ENCODE measurements at regions not wholly inside any gene's neighbourhood (a gene's known extent, or its start where the extent isn't known, plus 50 kb on each side); places are given as distances from the start of the nearest gene placed in this dataset.
"Not testable (repeated sequence)": the region's sequence is repeated elsewhere in the genome, so short reads cannot be mapped to it uniquely, and the experiment has no call there.

- no peak for TF ChIP-seq JUND (IDR thresholded peaks at IDR 0.05; ENCODE audit: low read depth)
- DNase-seq (ENCODE audit: low read depth in 1 of 2, low spot score in 1 of 2), result no peak
- in situ Hi-C loops (cut with HindIII; ENCODE audit: low pct_unique_long_range_greater_than_20kb, low sequenced_read_pairs), result no loop called here
Measured at GRCh38 chr11:96580476-96581040, 190.7 kb downstream of the JRKL start.

GRCh38 chr11:96585944-96586880, 196.4 kb downstream of the JRKL start:
- DNase-seq (ENCODE audit: low read depth in 1 of 2, low spot score in 1 of 2); in situ Hi-C loops (cut with HindIII; ENCODE audit: low pct_unique_long_range_greater_than_20kb, low sequenced_read_pairs): not testable (repeated sequence)

GRCh38 chr11:96588793-96589192, 199.0 kb downstream of the JRKL start:
- not testable (repeated sequence) for DNase-seq (ENCODE audit: low read depth in 1 of 2, low spot score in 1 of 2)

GRCh38 chr11:96595011-96595410, 205.2 kb downstream of the JRKL start:
- no peak for TF ChIP-seq JUND (IDR thresholded peaks at IDR 0.05; ENCODE audit: low read depth)
- in situ Hi-C loops (cut with HindIII; ENCODE audit: low pct_unique_long_range_greater_than_20kb, low sequenced_read_pairs), result no loop called here

More at GRCh38 chr11:96588793-96589192, 199.0 kb downstream of the JRKL start:
- in situ Hi-C loops (cut with HindIII; ENCODE audit: low pct_unique_long_range_greater_than_20kb, low sequenced_read_pairs), result not testable (repeated sequence)

GRCh38 chr11:96607864-96608558, 218.2 kb downstream of the JRKL start:
- no peak for DNase-seq (ENCODE audit: low read depth in 1 of 2, low spot score in 1 of 2)
- TF ChIP-seq JUND (IDR thresholded peaks at IDR 0.05; ENCODE audit: low read depth), result no peak
- in situ Hi-C loops (cut with HindIII; ENCODE audit: low pct_unique_long_range_greater_than_20kb, low sequenced_read_pairs), result no loop called here

More at GRCh38 chr11:96595011-96595410, 205.2 kb downstream of the JRKL start:
- no peak for DNase-seq (ENCODE audit: low read depth in 1 of 2, low spot score in 1 of 2)

- TF ChIP-seq JUND (IDR thresholded peaks at IDR 0.05; ENCODE audit: low read depth), result no peak
- DNase-seq (ENCODE audit: low read depth in 1 of 2, low spot score in 1 of 2), result no peak
- in situ Hi-C loops (cut with HindIII; ENCODE audit: low pct_unique_long_range_greater_than_20kb, low sequenced_read_pairs), result no loop called here
Measured at GRCh38 chr11:96614101-96614500, 224.3 kb downstream of the JRKL start.

GRCh38 chr11:96614846-96615245, 225.0 kb downstream of the JRKL start:
- no peak for DNase-seq (ENCODE audit: low read depth in 1 of 2, low spot score in 1 of 2)
- no peak for TF ChIP-seq JUND (IDR thresholded peaks at IDR 0.05; ENCODE audit: low read depth)
- in situ Hi-C loops (cut with HindIII; ENCODE audit: low pct_unique_long_range_greater_than_20kb, low sequenced_read_pairs), result no loop called here

GRCh38 chr11:96620464-96621044, 230.7 kb downstream of the JRKL start:
- in situ Hi-C loops (cut with HindIII; ENCODE audit: low pct_unique_long_range_greater_than_20kb, low sequenced_read_pairs), result no loop called here

GRCh38 chr11:96621161-96621560, 231.3 kb downstream of the JRKL start:
- no peak for TF ChIP-seq JUND (IDR thresholded peaks at IDR 0.05; ENCODE audit: low read depth)
- no peak for DNase-seq (ENCODE audit: low read depth in 1 of 2, low spot score in 1 of 2)
- in situ Hi-C loops (cut with HindIII; ENCODE audit: low pct_unique_long_range_greater_than_20kb, low sequenced_read_pairs), result no loop called here

More at GRCh38 chr11:96620464-96621044, 230.7 kb downstream of the JRKL start:
- DNase-seq (ENCODE audit: low read depth in 1 of 2, low spot score in 1 of 2), result peak in 1 of 2 experiments; percentile 5
- no peak for TF ChIP-seq JUND (IDR thresholded peaks at IDR 0.05; ENCODE audit: low read depth)

GRCh38 chr11:96622026-96622634, 232.3 kb downstream of the JRKL start:
- TF ChIP-seq JUND (IDR thresholded peaks at IDR 0.05; ENCODE audit: low read depth), result no peak
- DNase-seq (ENCODE audit: low read depth in 1 of 2, low spot score in 1 of 2), result no peak
- in situ Hi-C loops (cut with HindIII; ENCODE audit: low pct_unique_long_range_greater_than_20kb, low sequenced_read_pairs), result no loop called here

- no peak for DNase-seq (ENCODE audit: low read depth in 1 of 2, low spot score in 1 of 2)
- no peak for TF ChIP-seq JUND (IDR thresholded peaks at IDR 0.05; ENCODE audit: low read depth)
- in situ Hi-C loops (cut with HindIII; ENCODE audit: low pct_unique_long_range_greater_than_20kb, low sequenced_read_pairs), result no loop called here
Measured at GRCh38 chr11:96624126-96624525, 234.3 kb downstream of the JRKL start.

- TF ChIP-seq JUND (IDR thresholded peaks at IDR 0.05; ENCODE audit: low read depth), result no peak
- in situ Hi-C loops (cut with HindIII; ENCODE audit: low pct_unique_long_range_greater_than_20kb, low sequenced_read_pairs), result no loop called here
- no peak for DNase-seq (ENCODE audit: low read depth in 1 of 2, low spot score in 1 of 2)
Measured at GRCh38 chr11:96627376-96627775, 237.6 kb downstream of the JRKL start.

Data from T47D (cell line).